CD4-positive, alpha-beta T cell (primary cell): ENCODE measurements at regions not wholly inside any gene's neighbourhood (a gene's known extent, or its start where the extent isn't known, plus 50 kb on each side); places are given as distances from the start of the nearest gene placed in this dataset.

Experiments used
- ATAC-seq: fragments of 200-7000 bp; cut with Tn5 transposase; one replicate; pipeline ENCODE4 v1.10.0; 2022; ENCODE audit warnings: mild to moderate bottlenecking; ENCODE audit not compliant: poor library complexity
- CTCF ChIA-PET: fragments of 350-600 bp; sonication (Branson Sonifier 250); formaldehyde crosslinking; loops from one replicate; lab custom pipeline; 2021; ENCODE audit warnings: antibody characterized with exemption, inconsistent platforms; lab: Charles Lee
- POLR2A ChIA-PET: fragments of 350-600 bp; sonication (Branson Sonifier 250); formaldehyde crosslinking; loops from one replicate; lab custom pipeline; 2021; ENCODE audit warnings: antibody characterized with exemption, inconsistent platforms; lab: Charles Lee
- DNase-seq, 14 experiments: peaks; one replicate each; pipeline ENCODE4 v3.0.0-alpha.2; 2013 to 2020; ENCODE audit warnings: mixed read lengths in 2 of 14
- H3K27ac ChIP-seq, 2 donors: one replicate each; pipeline versions ENCODE4 v1.5.1 to v1.7.0; 2013; ENCODE audit warnings: low read length in 2 of 2, low read depth in 1 of 2, mild to moderate bottlenecking in 1 of 2
- H3K27me3 ChIP-seq, 2 experiments: 1 replicate in 1 of 2; 2 replicates in 1 of 2; pipeline versions ENCODE4 v1.6.1 to v1.7.0; 2013; ENCODE audit warnings: low read length in 2 of 2, control low read depth in 1 of 2, mild to moderate bottlenecking in 1 of 2, moderate library complexity in 1 of 2; ENCODE audit not compliant: insufficient read depth in 2 of 2, control insufficient read depth in 1 of 2
- H3K36me3 ChIP-seq: one replicate; pipeline ENCODE4 v1.6.1; 2013; ENCODE audit warnings: low read length, control low read depth; ENCODE audit not compliant: insufficient read depth
- H3K4me1 ChIP-seq: one replicate; pipeline ENCODE4 v1.6.1; 2013; ENCODE audit warnings: low read length, control low read depth; ENCODE audit not compliant: insufficient read depth
- H3K4me3 ChIP-seq: one replicate; pipeline ENCODE4 v1.5.1; 2013; ENCODE audit warnings: mild to moderate bottlenecking, low read length, moderate library complexity
- H3K9me3 ChIP-seq, 2 experiments: 1 replicate in 1 of 2; 2 replicates in 1 of 2; pipeline versions ENCODE4 v1.6.1 to v1.7.0; 2013; ENCODE audit warnings: low read length in 2 of 2, mild to moderate bottlenecking in 2 of 2, control low read depth in 1 of 2, moderate library complexity in 1 of 2; ENCODE audit not compliant: control insufficient read depth in 1 of 2, insufficient read depth in 1 of 2
- H3K27ac Mint-ChIP-seq: one replicate; pipeline ENCODE4 v1.8.0; 2020; ENCODE audit warnings: mixed read lengths
- H3K27me3 Mint-ChIP-seq: one replicate; pipeline ENCODE4 v1.8.0; 2021; ENCODE audit warnings: mixed read lengths
- H3K36me3 Mint-ChIP-seq: one replicate; pipeline ENCODE4 v1.8.0; 2021; ENCODE audit warnings: low read depth, mixed read lengths
- H3K4me1 Mint-ChIP-seq: one replicate; pipeline ENCODE4 v1.8.0; 2021; ENCODE audit warnings: low read depth, mixed read lengths
- H3K4me3 Mint-ChIP-seq: one replicate; pipeline ENCODE4 v1.8.0; 2020; ENCODE audit warnings: mild to moderate bottlenecking, mixed read lengths
- H3K9me3 Mint-ChIP-seq: one replicate; pipeline ENCODE4 v1.8.0; 2020; ENCODE audit warnings: mixed read lengths
- CTCF ChIP-seq: fragments of 200-600 bp; IDR thresholded peaks from one replicate; pipeline ENCODE4 v1.8.0; 2022; ENCODE audit warnings: antibody characterized with exemption, mild to moderate bottlenecking
- intact Hi-C, 2 experiments: fragments of 100-400 bp; cut with DNase I in 1 of 2; cut with micrococcal nuclease in 1 of 2; formaldehyde crosslinking; loops; one replicate each; pipeline versions ENCODE4 v1.15.1 to v1.9.0; 2023 to 2025; cut with DNase I, micrococcal nuclease

GRCh38 chr7:67738145-67738544 is 741.5 kb downstream of the TYW1 start:
- Histone ChIP-seq H3K36me3 (no peaks in the 10 kb centered on the region), H3K4me3 (no peak overlapping the region), H3K4me1 (no peaks in the 10 kb centered on the region), H3K27me3 (no peaks in the 10 kb centered on the region), H3K9me3 (peaks cover 6 to 8% of the 10 kb centered on the region in 2 experiments), H3K27ac (no peak overlapping the region)
- Mint-ChIP-seq H3K9me3 (peaks cover 6% of the 10 kb centered on the region), H3K4me3 (no peak overlapping the region), H3K27ac (no peak overlapping the region), H3K36me3 (no peaks in the 10 kb centered on the region), H3K27me3 (no peaks in the 10 kb centered on the region), H3K4me1 (no peaks in the 10 kb centered on the region)
- intact Hi-C loops, result no loop called here
- CTCF ChIA-PET, result no interaction called here
- DNase-seq (no peak), ATAC-seq (no peak)
- POLR2A ChIA-PET, result no interaction called here
- no peak for TF ChIP-seq CTCF

GRCh38 chr7:67738958-67739357 is 742.3 kb downstream of the TYW1 start:
- no peak overlapping the region for H3K27ac Mint-ChIP-seq
- H3K4me3 Mint-ChIP-seq, result no peak overlapping the region
- H3K4me1 Mint-ChIP-seq, result no peaks in the 10 kb centered on the region

GRCh38 chr7:67743501-67743900 is 746.9 kb downstream of the TYW1 start:
- ChIA-PET POLR2A (no interaction called here), CTCF (no interaction called here)
- H3K36me3 Mint-ChIP-seq, result no peaks in the 10 kb centered on the region
- Histone ChIP-seq H3K36me3 (no peaks in the 10 kb centered on the region), H3K4me1 (no peaks in the 10 kb centered on the region), H3K4me3 (no peak overlapping the region), H3K9me3 (peaks cover 6 to 8% of the 10 kb centered on the region in 2 experiments), H3K27me3 (no peaks in the 10 kb centered on the region), H3K27ac (no peak overlapping the region)
- no peak overlapping the region for H3K4me3 Mint-ChIP-seq
- no peak for TF ChIP-seq CTCF
- DNase-seq, result no peak
- no peaks in the 10 kb centered on the region for H3K27me3 Mint-ChIP-seq
- H3K27ac Mint-ChIP-seq, result no peak overlapping the region
- no peak for ATAC-seq
- no peaks in the 10 kb centered on the region for H3K4me1 Mint-ChIP-seq
- peaks cover 4% of the 10 kb centered on the region for H3K9me3 Mint-ChIP-seq
- intact Hi-C loops, result no loop called here

More at GRCh38 chr7:67738958-67739357, 742.3 kb downstream of the TYW1 start:
- H3K27me3 ChIP-seq, result no peaks in the 10 kb centered on the region
- POLR2A ChIA-PET, result no interaction called here
- no peak for TF ChIP-seq CTCF
- no peaks in the 10 kb centered on the region for H3K4me1 ChIP-seq
- H3K36me3 ChIP-seq, result no peaks in the 10 kb centered on the region
- H3K9me3 ChIP-seq, result peaks cover 6 to 8% of the 10 kb centered on the region in 2 experiments
- intact Hi-C loops, result no loop called here
- no peak overlapping the region for H3K4me3 ChIP-seq
- no peaks in the 10 kb centered on the region for H3K36me3 Mint-ChIP-seq
- no peaks in the 10 kb centered on the region for H3K27me3 Mint-ChIP-seq
- H3K9me3 Mint-ChIP-seq, result peaks cover 4% of the 10 kb centered on the region
- DNase-seq, result no peak
- CTCF ChIA-PET, result no interaction called here
- no peak overlapping the region for H3K27ac ChIP-seq
- ATAC-seq, result no peak
